Smooth muscle cell (in vitro differentiated cells): ENCODE measurements at regions not wholly inside any gene's neighbourhood (a gene's known extent, or its start where the extent isn't known, plus 50 kb on each side); places are given as distances from the start of the nearest gene placed in this dataset.

ENCODE experiments used
- DNase-seq: peaks from one replicate; lab custom pipeline; 2025; ENCODE audit not compliant: unreplicated experiment; lab: John Stamatoyannopoulos, UW
- H2AFZ ChIP-seq: fragments of 200-600 bp; sonication (generic); 2 replicates; pipeline ENCODE4 v1.6.0; 2016; ENCODE audit warnings: antibody characterized with exemption, low read depth, mild to moderate bottlenecking
- H3F3A ChIP-seq: fragments of 200-600 bp; sonication (generic); 2 replicates; pipeline ENCODE4 v1.6.0; 2017; ENCODE audit warnings: antibody characterized with exemption, low read depth
- H3K27ac ChIP-seq: fragments of 200-600 bp; sonication (generic); 2 replicates; pipeline ENCODE4 v1.5.1; 2016; ENCODE audit warnings: low read depth, mild to moderate bottlenecking
- H3K27me3 ChIP-seq: fragments of 200-600 bp; sonication (generic); 2 replicates; pipeline ENCODE4 v1.6.1; 2016; ENCODE audit warnings: low read depth, mild to moderate bottlenecking
- H3K36me3 ChIP-seq: fragments of 200-600 bp; sonication (generic); 2 replicates; pipeline ENCODE4 v1.5.1; 2016; ENCODE audit warnings: low read depth
- H3K4me1 ChIP-seq: fragments of 200-600 bp; sonication (generic); 2 replicates; pipeline ENCODE4 v1.5.1; 2016; ENCODE audit warnings: low read depth
- H3K4me2 ChIP-seq: fragments of 200-600 bp; sonication (generic); 2 replicates; pipeline ENCODE4 v1.6.0; 2016; ENCODE audit warnings: mild to moderate bottlenecking
- H3K4me3 ChIP-seq: fragments of 200-600 bp; sonication (generic); 2 replicates; pipeline ENCODE4 v1.5.1; 2016; ENCODE audit warnings: mild to moderate bottlenecking
- H3K79me2 ChIP-seq: fragments of 200-600 bp; sonication (generic); 2 replicates; pipeline ENCODE4 v1.6.0; 2016; ENCODE audit warnings: low read depth, mild to moderate bottlenecking
- H3K9ac ChIP-seq: fragments of 200-600 bp; sonication (generic); 2 replicates; pipeline ENCODE4 v1.6.0; 2016; ENCODE audit warnings: low read depth
- H3K9me3 ChIP-seq: fragments of 200-600 bp; sonication (generic); replicated peaks from 2 replicates; pipeline ENCODE4 v1.5.1; 2016; ENCODE audit warnings: low read depth
- H4K20me1 ChIP-seq: fragments of 200-600 bp; sonication (generic); 2 replicates; pipeline ENCODE4 v1.6.0; 2016; ENCODE audit warnings: low read depth
- CTCF ChIP-seq: fragments of 200-600 bp; sonication (generic); IDR thresholded peaks from 2 replicates; pipeline ENCODE4 v1.5.1; 2017; ENCODE audit warnings: borderline replicate concordance, mild to moderate bottlenecking, antibody characterized with exemption; ENCODE audit not compliant: insufficient read depth, poor library complexity, severe bottlenecking
- WGBS: methylation state at CpG from one replicate; pipeline ENCODE4 v1.1.7; 2016; ENCODE audit warnings: low lambda C conversion rate; 5-methylcytosine and 5-hydroxymethylcytosine counted together

GRCh38 chr6:163996491-163996890, 582.0 kb downstream of the QKI start:
- no peak overlapping the region for H3K4me3 ChIP-seq
- H4K20me1 ChIP-seq = no peaks in the 10 kb centered on the region
- H3K4me1 ChIP-seq = peaks cover 3% of the 10 kb centered on the region
- DNase-seq = no peak
- no peaks in the 10 kb centered on the region for H3F3A ChIP-seq
- H3K9me3 ChIP-seq = no peaks in the 10 kb centered on the region
- H3K9ac ChIP-seq = no peak overlapping the region
- H3K4me2 ChIP-seq = no peak overlapping the region
- H3K27me3 ChIP-seq = no peaks in the 10 kb centered on the region
- no peaks in the 10 kb centered on the region for H3K79me2 ChIP-seq
- no peak for TF ChIP-seq CTCF
- H2AFZ ChIP-seq = no peak overlapping the region
- 94% methylated on average over 6 of the region's 6 CpGs for WGBS
- no peak overlapping the region for H3K27ac ChIP-seq
- no peaks in the 10 kb centered on the region for H3K36me3 ChIP-seq

GRCh38 chr6:163994566-163994965, 580.0 kb downstream of the QKI start:
- no peak overlapping the region for H3K27ac ChIP-seq
- H3K79me2 ChIP-seq = no peaks in the 10 kb centered on the region
- 60% methylated on average over 5 of the region's 5 CpGs for WGBS
- H4K20me1 ChIP-seq = no peaks in the 10 kb centered on the region
- DNase-seq = no peak
- no peaks in the 10 kb centered on the region for H3K27me3 ChIP-seq
- no peak overlapping the region for H3K9ac ChIP-seq
- no peak for TF ChIP-seq CTCF
- no peak overlapping the region for H3K4me3 ChIP-seq
- no peak overlapping the region for H2AFZ ChIP-seq
- no peaks in the 10 kb centered on the region for H3K36me3 ChIP-seq
- no peaks in the 10 kb centered on the region for H3K4me1 ChIP-seq
- no peak overlapping the region for H3K4me2 ChIP-seq
- no peaks in the 10 kb centered on the region for H3F3A ChIP-seq
- H3K9me3 ChIP-seq = no peaks in the 10 kb centered on the region

GRCh38 chr6:163992701-163993100, 578.2 kb downstream of the QKI start:
- TF ChIP-seq CTCF = no peak
- Histone ChIP-seq H3K27ac (no peak overlapping the region), H3F3A (no peaks in the 10 kb centered on the region), H3K36me3 (no peaks in the 10 kb centered on the region), H3K4me3 (no peak overlapping the region), H2AFZ (no peak overlapping the region), H4K20me1 (no peaks in the 10 kb centered on the region), H3K9me3 (no peaks in the 10 kb centered on the region), H3K27me3 (no peaks in the 10 kb centered on the region), H3K79me2 (no peaks in the 10 kb centered on the region), H3K9ac (no peak overlapping the region), H3K4me1 (no peaks in the 10 kb centered on the region), H3K4me2 (no peak overlapping the region)
- WGBS = 92% methylated on average over 6 of the region's 6 CpGs
- DNase-seq = no peak

- no peak for TF ChIP-seq CTCF
- no peak overlapping the region for H3K9ac ChIP-seq
- no peaks in the 10 kb centered on the region for H3K4me1 ChIP-seq
- no peak overlapping the region for H2AFZ ChIP-seq
- H3K27me3 ChIP-seq = no peaks in the 10 kb centered on the region
- H3K36me3 ChIP-seq = no peaks in the 10 kb centered on the region
- H4K20me1 ChIP-seq = no peaks in the 10 kb centered on the region
- H3F3A ChIP-seq = no peaks in the 10 kb centered on the region
- no peak overlapping the region for H3K4me3 ChIP-seq
- H3K9me3 ChIP-seq = no peaks in the 10 kb centered on the region
- no peak for DNase-seq
- no peak overlapping the region for H3K4me2 ChIP-seq
- H3K79me2 ChIP-seq = no peaks in the 10 kb centered on the region
- H3K27ac ChIP-seq = no peak overlapping the region
Measured at GRCh38 chr6:163992056-163992455, 577.5 kb downstream of the QKI start.
